Thoracic aorta (tissue), 2 donors: ENCODE measurements at regions not wholly inside any gene's neighbourhood (a gene's known extent, or its start where the extent isn't known, plus 50 kb on each side); places are given as distances from the start of the nearest gene placed in this dataset.

ENCODE experiments used
- ATAC-seq: fragments of 150-250 bp; one replicate; pipeline ENCODE4 v1.8.0; 2017; ENCODE audit warnings: low read depth; ENCODE audit not compliant: insufficient number of reproducible peaks, low FRiP score
- DNase-seq: peaks from one replicate; pipeline ENCODE4 v3.0.0-alpha.2; 2020; ENCODE audit warnings: low spot score
- H3K27ac ChIP-seq, 2 donors: fragments of 200-600 bp; sonication (generic); 1 replicate in 1 of 2; 2 replicates in 1 of 2; pipeline ENCODE4 v1.5.1; 2016; ENCODE audit warnings: mild to moderate bottlenecking in 2 of 2, moderate library complexity in 2 of 2
- H3K27me3 ChIP-seq: fragments of 200-600 bp; sonication (generic); replicated peaks from 2 replicates; pipeline ENCODE4 v1.6.0; 2016; ENCODE audit warnings: mild to moderate bottlenecking; ENCODE audit not compliant: insufficient read depth
- H3K36me3 ChIP-seq: fragments of 200-600 bp; sonication (generic); one replicate; pipeline ENCODE4 v1.5.1; 2016
- H3K4me1 ChIP-seq, 2 donors: fragments of 200-600 bp; sonication (generic); 1 replicate in 1 of 2; 2 replicates in 1 of 2; pipeline versions ENCODE4 v1.5.1 to v1.6.0; 2016; ENCODE audit warnings: low read depth in 2 of 2, mild to moderate bottlenecking in 1 of 2; ENCODE audit not compliant: control insufficient read depth in 1 of 2
- H3K4me3 ChIP-seq: fragments of 200-600 bp; sonication (generic); 2 replicates; pipeline ENCODE4 v1.5.1; 2016; ENCODE audit warnings: mild to moderate bottlenecking
- H3K9me3 ChIP-seq: fragments of 200-600 bp; sonication (generic); 2 replicates; pipeline ENCODE4 v1.5.1; 2016
- TF ChIP-seq, protein P1 (sequence below): fragments of 200-600 bp; sonication (generic); IDR thresholded peaks from one replicate; pipeline ENCODE4 v1.5.1; 2019; ENCODE audit warnings: antibody characterized with exemption

DNA sequence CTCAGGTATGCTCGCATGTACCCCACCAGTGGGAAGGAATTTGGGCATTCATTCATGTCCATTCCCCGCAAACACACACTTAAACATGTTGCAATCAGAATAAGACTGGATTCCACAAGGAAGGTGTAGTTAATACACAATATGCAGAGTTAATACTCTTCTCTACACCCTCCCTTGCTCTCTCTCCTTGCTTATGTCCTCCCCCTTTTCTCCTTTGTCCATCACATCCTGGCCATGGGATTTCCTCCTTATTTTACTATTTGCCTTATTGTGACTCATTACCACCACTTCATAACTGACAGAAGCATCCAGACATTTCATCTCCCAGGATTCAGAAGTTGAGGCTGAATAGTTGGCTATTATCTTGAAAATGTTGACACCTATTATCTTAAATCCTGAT lies 473.8 kb upstream of the SPHKAP start:
- no peak for ATAC-seq

DNA sequence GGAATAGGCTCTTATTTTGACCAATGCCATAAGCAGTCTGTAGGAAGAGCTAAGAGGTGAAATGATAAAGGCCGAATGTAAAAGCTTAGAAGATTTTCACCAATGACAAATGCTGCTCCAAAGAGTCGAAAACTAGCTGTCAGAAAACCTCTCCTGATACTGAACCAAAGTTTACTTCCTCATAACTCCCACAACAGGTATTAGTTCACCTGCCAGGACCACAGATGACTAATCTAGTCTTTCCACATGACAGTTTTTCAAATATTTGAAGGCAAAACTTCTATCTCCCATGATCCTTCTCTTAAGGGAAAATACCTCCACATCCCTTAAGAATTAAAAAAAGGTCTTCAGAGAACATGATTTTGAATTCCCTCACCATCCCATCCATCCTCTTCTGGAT lies 473.2 kb upstream of the SPHKAP start:
- DNase-seq = no peak
- Histone ChIP-seq H3K27ac (no peak overlapping the region), H3K4me3 (no peak overlapping the region), H3K27me3 (no peaks in the 10 kb centered on the region), H3K36me3 (no peaks in the 10 kb centered on the region), H3K9me3 (no peaks in the 10 kb centered on the region), H3K4me1 (peaks cover 3 to 9% of the 10 kb centered on the region in 2 donors)
- TF ChIP-seq, protein P1, sequence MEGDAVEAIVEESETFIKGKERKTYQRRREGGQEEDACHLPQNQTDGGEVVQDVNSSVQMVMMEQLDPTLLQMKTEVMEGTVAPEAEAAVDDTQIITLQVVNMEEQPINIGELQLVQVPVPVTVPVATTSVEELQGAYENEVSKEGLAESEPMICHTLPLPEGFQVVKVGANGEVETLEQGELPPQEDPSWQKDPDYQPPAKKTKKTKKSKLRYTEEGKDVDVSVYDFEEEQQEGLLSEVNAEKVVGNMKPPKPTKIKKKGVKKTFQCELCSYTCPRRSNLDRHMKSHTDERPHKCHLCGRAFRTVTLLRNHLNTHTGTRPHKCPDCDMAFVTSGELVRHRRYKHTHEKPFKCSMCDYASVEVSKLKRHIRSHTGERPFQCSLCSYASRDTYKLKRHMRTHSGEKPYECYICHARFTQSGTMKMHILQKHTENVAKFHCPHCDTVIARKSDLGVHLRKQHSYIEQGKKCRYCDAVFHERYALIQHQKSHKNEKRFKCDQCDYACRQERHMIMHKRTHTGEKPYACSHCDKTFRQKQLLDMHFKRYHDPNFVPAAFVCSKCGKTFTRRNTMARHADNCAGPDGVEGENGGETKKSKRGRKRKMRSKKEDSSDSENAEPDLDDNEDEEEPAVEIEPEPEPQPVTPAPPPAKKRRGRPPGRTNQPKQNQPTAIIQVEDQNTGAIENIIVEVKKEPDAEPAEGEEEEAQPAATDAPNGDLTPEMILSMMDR = no peak
- no peak for ATAC-seq

More for the DNA sequence above, 473.8 kb upstream of the SPHKAP start:
- Histone ChIP-seq H3K9me3 (no peaks in the 10 kb centered on the region), H3K27me3 (no peaks in the 10 kb centered on the region), H3K27ac (no peak overlapping the region), H3K4me1 (peaks cover 3 to 15% of the 10 kb centered on the region in 2 donors), H3K4me3 (no peak overlapping the region), H3K36me3 (no peaks in the 10 kb centered on the region)
- TF ChIP-seq, protein P1 = no peak
- DNase-seq = no peak

DNA sequence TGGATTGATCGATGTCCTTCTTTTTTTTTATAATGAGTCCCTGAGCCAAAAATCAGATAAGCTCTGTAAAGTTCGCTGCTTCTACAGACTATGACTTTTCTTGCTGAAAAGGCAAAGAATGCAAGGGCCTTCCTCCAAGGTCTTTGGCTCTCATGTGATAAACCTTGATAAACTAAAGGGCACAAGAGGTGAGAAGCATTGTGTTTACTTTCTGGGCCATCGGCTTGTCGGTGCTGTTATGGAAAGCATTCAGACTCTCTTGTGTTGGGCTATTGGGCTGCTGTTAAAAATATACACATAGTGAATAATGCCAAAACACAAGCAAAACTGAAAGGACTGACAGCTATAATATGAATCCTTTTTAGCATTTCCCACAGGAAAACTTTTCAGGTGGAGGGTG lies 472.4 kb upstream of the SPHKAP start:
- Histone ChIP-seq H3K27me3 (no peaks in the 10 kb centered on the region), H3K4me1 (peaks cover 3 to 9% of the 10 kb centered on the region in 2 donors), H3K9me3 (no peaks in the 10 kb centered on the region), H3K4me3 (no peak overlapping the region), H3K27ac (no peak overlapping the region), H3K36me3 (no peaks in the 10 kb centered on the region)
- no peak for ATAC-seq
- no peak for DNase-seq
- TF ChIP-seq, protein P1 = no peak

DNA sequence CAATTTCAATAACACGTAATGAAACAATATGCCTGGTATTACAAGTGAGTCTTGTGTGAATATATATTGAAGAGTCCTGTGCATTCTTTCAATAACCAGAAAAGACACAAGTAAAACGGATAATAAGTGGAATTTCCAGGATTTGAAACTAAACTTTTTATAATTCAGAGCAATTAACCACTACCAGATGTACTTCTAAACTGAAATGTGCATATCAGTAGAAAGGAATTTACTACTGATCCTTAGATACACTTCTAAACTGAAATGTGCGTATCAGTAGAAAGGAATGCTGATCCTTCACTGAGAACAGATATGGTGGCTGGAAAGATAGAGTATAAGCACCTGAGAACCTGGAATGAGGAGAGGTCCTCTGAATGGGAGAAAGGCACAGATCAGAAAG lies 470.9 kb upstream of the SPHKAP start:
- DNase-seq (no peak), ATAC-seq (no peak)
- no peaks in the 10 kb centered on the region for H3K4me1 ChIP-seq
- no peaks in the 10 kb centered on the region for H3K36me3 ChIP-seq
- TF ChIP-seq, protein P1 = no peak
- no peaks in the 10 kb centered on the region for H3K9me3 ChIP-seq
- H3K27me3 ChIP-seq = no peaks in the 10 kb centered on the region
- no peak overlapping the region for H3K4me3 ChIP-seq
- H3K27ac ChIP-seq = no peak overlapping the region

DNA sequence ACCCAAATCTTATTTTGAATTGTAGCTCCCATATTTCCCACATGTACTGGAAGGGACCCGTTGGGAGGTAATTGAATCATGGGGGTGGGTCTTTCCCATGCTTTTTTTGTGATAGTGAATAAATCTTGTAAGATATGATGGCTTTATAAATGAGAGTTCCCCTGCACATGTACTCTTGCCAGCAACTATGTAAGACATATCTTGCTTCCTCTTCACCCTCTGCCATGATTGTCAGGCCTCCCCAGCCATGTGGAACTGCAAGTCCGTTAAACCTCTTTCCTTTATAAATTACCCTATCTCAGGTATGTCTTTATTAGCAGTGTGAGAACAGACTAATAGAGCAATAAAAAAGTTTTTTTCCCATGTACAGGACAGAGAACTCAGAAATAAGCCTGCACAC lies 468.4 kb upstream of the SPHKAP start:
- Histone ChIP-seq H3K27me3 (no peaks in the 10 kb centered on the region), H3K4me1 (no peaks in the 10 kb centered on the region), H3K9me3 (no peaks in the 10 kb centered on the region), H3K36me3 (no peaks in the 10 kb centered on the region), H3K4me3 (no peak overlapping the region), H3K27ac (no peak overlapping the region)
- DNase-seq (no peak), ATAC-seq (no peak)
- TF ChIP-seq, protein P1 = no peak
